HT1080 (cell line): ENCODE measurements at regions not wholly inside any gene's neighbourhood (a gene's known extent, or its start where the extent isn't known, plus 50 kb on each side); places are given as distances from the start of the nearest gene placed in this dataset.

Source experiments
- DNase-seq: peaks from one replicate; pipeline ENCODE4 v3.0.0-alpha.2; 2015; ENCODE audit warnings: low read depth

GRCh38 chr20:19807946-19808330 lies 49.9 kb downstream of the RIN2 start:
- no peak for DNase-seq

- DNase-seq, result no peak
Measured at GRCh38 chr20:19808498-19808897, 50.4 kb downstream of the RIN2 start.

GRCh38 chr20:19809505-19809904 lies 51.4 kb downstream of the RIN2 start:
- DNase-seq, result no peak

- no peak for DNase-seq
Measured at GRCh38 chr20:19811231-19811630, 53.2 kb downstream of the RIN2 start.

- DNase-seq, result no peak
Measured at GRCh38 chr20:19812056-19812455, 54.0 kb downstream of the RIN2 start.

- peak; percentile 50 for DNase-seq
Measured at GRCh38 chr20:19812696-19813095, 54.6 kb downstream of the RIN2 start.

- DNase-seq, result no peak
Measured at GRCh38 chr20:19813846-19814640, 56.0 kb downstream of the RIN2 start.

GRCh38 chr20:19815553-19815991 lies 57.5 kb downstream of the RIN2 start:
- peak; percentile 99 for DNase-seq

GRCh38 chr20:19816386-19816785 lies 58.3 kb downstream of the RIN2 start:
- DNase-seq, result peak; percentile 25

GRCh38 chr20:19817017-19817416 lies 59.0 kb downstream of the RIN2 start:
- DNase-seq, result peak; percentile 97

- DNase-seq, result no peak
Measured at GRCh38 chr20:19819149-19819548, 61.1 kb downstream of the RIN2 start.

GRCh38 chr20:19820555-19821211 lies 62.6 kb downstream of the RIN2 start:
- DNase-seq, result no peak

GRCh38 chr20:19821606-19822005 lies 63.5 kb downstream of the RIN2 start:
- no peak for DNase-seq

GRCh38 chr20:19823216-19823615 lies 65.2 kb downstream of the RIN2 start:
- DNase-seq, result peak; percentile 27

- no peak for DNase-seq
Measured at GRCh38 chr20:19823971-19824370, 65.9 kb downstream of the RIN2 start.

GRCh38 chr20:19824861-19825260 lies 66.8 kb downstream of the RIN2 start:
- DNase-seq, result peak; percentile 42

- DNase-seq, result no peak
Measured at GRCh38 chr20:19826179-19826914, 68.3 kb downstream of the RIN2 start.

GRCh38 chr20:19827818-19828217 lies 69.8 kb downstream of the RIN2 start:
- no peak for DNase-seq

- DNase-seq, result peak; percentile 97
Measured at GRCh38 chr20:19828232-19828631, 70.2 kb downstream of the RIN2 start.

- DNase-seq, result peak; percentile 37
Measured at GRCh38 chr20:19830211-19830785, 72.2 kb downstream of the RIN2 start.

- no peak for DNase-seq
Measured at GRCh38 chr20:19832875-19833274, 74.8 kb downstream of the RIN2 start.

- no peak for DNase-seq
Measured at GRCh38 chr20:19833395-19833794, 75.3 kb downstream of the RIN2 start.
